H9 (cell line): ENCODE measurements at regions not wholly inside any gene's neighbourhood (a gene's known extent, or its start where the extent isn't known, plus 50 kb on each side); places are given as distances from the start of the nearest gene placed in this dataset.

Source experiments
- DNase-seq: peaks from one replicate; pipeline ENCODE4 v3.0.0-alpha.2; 2017
- H2AFZ ChIP-seq: one replicate; pipeline ENCODE4 v1.6.1; 2013; ENCODE audit warnings: mild to moderate bottlenecking, low read length, control low read depth, moderate library complexity
- H2AK5ac ChIP-seq: 2 replicates; pipeline ENCODE4 v1.6.1; 2013; ENCODE audit warnings: low read length, control low read depth, mixed read lengths; ENCODE audit not compliant: insufficient read length
- H2BK120ac ChIP-seq: one replicate; pipeline ENCODE4 v1.6.1; 2013; ENCODE audit warnings: low read depth, mild to moderate bottlenecking, low read length, control low read depth, inconsistent platforms; ENCODE audit not compliant: poor library complexity, severe bottlenecking
- H2BK12ac ChIP-seq: 2 replicates; pipeline ENCODE4 v1.6.1; 2013; ENCODE audit warnings: low read length, control low read depth, mixed read lengths, low read depth; ENCODE audit not compliant: insufficient read length
- H2BK15ac ChIP-seq: 2 replicates; pipeline ENCODE4 v1.6.1; 2013; ENCODE audit warnings: low read depth, low read length, control low read depth
- H2BK20ac ChIP-seq: one replicate; pipeline ENCODE4 v1.6.1; 2013; ENCODE audit warnings: low read depth, mild to moderate bottlenecking, low read length, control low read depth, inconsistent platforms; ENCODE audit not compliant: poor library complexity, severe bottlenecking
- H2BK5ac ChIP-seq: 2 replicates; pipeline ENCODE4 v1.6.1; 2013; ENCODE audit warnings: low read length, control low read depth, mixed read lengths; ENCODE audit not compliant: insufficient read length
- H3K14ac ChIP-seq: 2 replicates; pipeline ENCODE4 v1.6.1; 2013; ENCODE audit warnings: low read length, control low read depth; ENCODE audit not compliant: insufficient read depth
- H3K18ac ChIP-seq: 2 replicates; pipeline ENCODE4 v1.6.1; 2013; ENCODE audit warnings: low read depth, mild to moderate bottlenecking, mixed read lengths, low read length, control low read depth; ENCODE audit not compliant: insufficient read length
- H3K23ac ChIP-seq: 2 replicates; pipeline ENCODE4 v1.6.1; 2013; ENCODE audit warnings: low read length, control low read depth, mixed read lengths, low read depth; ENCODE audit not compliant: insufficient read length
- H3K23me2 ChIP-seq: 2 replicates; pipeline ENCODE4 v1.6.1; 2013; ENCODE audit warnings: low read depth, mild to moderate bottlenecking, mixed read lengths, low read length, control low read depth; ENCODE audit not compliant: insufficient read length, poor library complexity, severe bottlenecking
- H3K27ac ChIP-seq: 2 replicates; pipeline ENCODE4 v1.5.1; 2013; ENCODE audit warnings: low read length, control low read depth, mixed read lengths, low read depth; ENCODE audit not compliant: insufficient read length
- H3K27me3 ChIP-seq: 2 replicates; pipeline ENCODE4 v1.6.1; 2013; ENCODE audit warnings: low read length, control low read depth, inconsistent platforms; ENCODE audit not compliant: insufficient read depth
- H3K4ac ChIP-seq: 2 replicates; pipeline ENCODE4 v1.6.1; 2013; ENCODE audit warnings: low read depth, mild to moderate bottlenecking, control low read depth, inconsistent platforms, low read length, moderate library complexity
- H3K4me1 ChIP-seq: 2 replicates; pipeline ENCODE4 v1.6.1; 2013; ENCODE audit warnings: low read length, control low read depth, inconsistent platforms; ENCODE audit not compliant: insufficient read depth
- H3K4me2 ChIP-seq: 2 replicates; pipeline ENCODE4 v1.6.1; 2013; ENCODE audit warnings: low read length, control low read depth, mixed read lengths; ENCODE audit not compliant: insufficient read length, insufficient read depth
- H3K56ac ChIP-seq: 2 replicates; pipeline ENCODE4 v1.6.1; 2013; ENCODE audit warnings: low read depth, mild to moderate bottlenecking, mixed read lengths, low read length, control low read depth; ENCODE audit not compliant: insufficient read length
- H3K79me1 ChIP-seq: 2 replicates; pipeline ENCODE4 v1.6.1; 2013; ENCODE audit warnings: low read depth, mild to moderate bottlenecking, moderate library complexity, low read length, control low read depth, inconsistent platforms; ENCODE audit not compliant: insufficient read depth, poor library complexity, severe bottlenecking
- H3K79me2 ChIP-seq: 2 replicates; pipeline ENCODE4 v1.6.1; 2013; ENCODE audit warnings: low read length, control low read depth, inconsistent platforms; ENCODE audit not compliant: insufficient read depth
- H3K9ac ChIP-seq: 2 replicates; pipeline ENCODE4 v1.6.1; 2013; ENCODE audit warnings: low read length, control low read depth, mixed read lengths; ENCODE audit not compliant: insufficient read length; ENCODE audit errors: extremely low read depth
- H3K9me3 ChIP-seq: one replicate; pipeline ENCODE4 v1.6.1; 2013; ENCODE audit warnings: low read depth, low read length, inconsistent platforms; ENCODE audit not compliant: control insufficient read depth
- H3T11ph ChIP-seq: one replicate; pipeline ENCODE4 v1.6.1; 2013; ENCODE audit warnings: mild to moderate bottlenecking, low read length, control low read depth, inconsistent platforms
- H4K20me1 ChIP-seq: one replicate; pipeline ENCODE4 v1.6.1; 2013; ENCODE audit not compliant: control insufficient read depth, insufficient read length, insufficient read depth
- H4K5ac ChIP-seq: 2 replicates; pipeline ENCODE4 v1.6.1; 2013; ENCODE audit warnings: low read depth, mild to moderate bottlenecking, mixed read lengths, low read length, control low read depth; ENCODE audit not compliant: insufficient read length
- H4K8ac ChIP-seq: replicated peaks from 2 replicates; pipeline ENCODE4 v1.6.1; 2013; ENCODE audit warnings: low read length, control low read depth, mixed read lengths, low read depth; ENCODE audit not compliant: insufficient read length
- H4K91ac ChIP-seq: 2 replicates; pipeline ENCODE4 v1.6.1; 2013; ENCODE audit warnings: low read depth, mild to moderate bottlenecking, moderate library complexity, mixed read lengths, low read length, control low read depth; ENCODE audit not compliant: insufficient read length
- H3K27ac Mint-ChIP-seq, 3 experiments: 2 replicates in 2 of 3; 3 replicates in 1 of 3; pipeline ENCODE4 v1.8.0; 2020 to 2021; ENCODE audit warnings: mixed read lengths in 3 of 3, mild to moderate bottlenecking in 1 of 3, moderate library complexity in 1 of 3
- H3K27me3 Mint-ChIP-seq: 2 replicates; pipeline ENCODE4 v1.8.0; 2021; ENCODE audit warnings: low read depth, mild to moderate bottlenecking, moderate library complexity, mixed read lengths
- H3K36me3 Mint-ChIP-seq, 3 experiments: 2 replicates in 2 of 3; 3 replicates in 1 of 3; pipeline ENCODE4 v1.8.0; 2020 to 2021; ENCODE audit warnings: low read depth in 3 of 3, mixed read lengths in 3 of 3; ENCODE audit not compliant: insufficient read depth in 1 of 3
- H3K4me1 Mint-ChIP-seq, 2 experiments: 2 replicates each; pipeline ENCODE4 v1.8.0; 2020; ENCODE audit warnings: mixed read lengths in 2 of 2
- H3K4me3 Mint-ChIP-seq, 2 experiments: 2 replicates in 1 of 2; 3 replicates in 1 of 2; pipeline ENCODE4 v1.8.0; 2020 to 2021; ENCODE audit warnings: mild to moderate bottlenecking in 2 of 2, mixed read lengths in 2 of 2, moderate library complexity in 1 of 2
- H3K9me3 Mint-ChIP-seq, 2 experiments: 2 replicates in 1 of 2; 3 replicates in 1 of 2; pipeline ENCODE4 v1.8.0; 2020; ENCODE audit warnings: mild to moderate bottlenecking in 2 of 2, mixed read lengths in 2 of 2, moderate library complexity in 1 of 2
- WGBS: extraction: QIAGEN DNeasy Blood & Tissue Kit; methylation state at CpG from one replicate; pipeline ENCODE4 v1.1.7; 2013; ENCODE audit warnings: missing lambda C conversion rate, low lambda C conversion rate, mixed read lengths; ENCODE audit not compliant: insufficient read length; ENCODE audit errors: extremely low coverage; 5-methylcytosine and 5-hydroxymethylcytosine counted together
- TF ChIP-seq, protein P1 (sequence below): fragments of 200-600 bp; sonication (generic); conservative IDR thresholded peaks from 3 replicates; pipeline ENCODE4 v1.8.0; 2021; ENCODE audit warnings: antibody characterized with exemption, mild to moderate bottlenecking

DNA sequence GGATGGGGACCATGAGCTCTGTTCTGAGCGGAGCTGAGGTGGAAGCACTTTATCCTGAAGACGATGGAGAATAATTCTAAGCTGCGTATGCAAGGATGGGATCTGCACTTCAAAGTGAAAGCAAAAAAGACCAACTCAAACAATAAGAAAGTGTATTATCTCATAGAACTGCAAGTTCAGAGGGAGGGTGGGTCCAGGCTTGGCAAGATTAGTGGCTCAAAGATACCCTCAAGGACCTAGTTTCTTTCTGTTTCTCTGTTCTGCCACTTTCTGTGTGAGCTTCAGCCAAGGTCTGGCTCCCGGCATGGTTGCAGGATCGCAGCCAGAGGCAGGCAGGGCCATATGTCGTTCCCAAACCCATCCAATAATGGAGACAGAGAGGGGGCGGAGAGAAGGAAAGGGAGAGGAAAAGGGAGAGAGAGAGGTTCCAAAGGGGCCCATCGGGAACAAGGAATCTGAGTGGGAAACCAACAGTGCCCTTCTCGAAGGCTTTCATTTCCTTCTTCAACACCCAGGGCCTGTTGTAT is 169.2 kb upstream of the NCK2 start:
- H3K4me1 ChIP-seq: no peaks in the 10 kb centered on the region; the same call in 1 of the 2 replicates
- H3K9me3 Mint-ChIP-seq: no peaks in the 10 kb centered on the region

More for the DNA sequence above, 169.2 kb upstream of the NCK2 start:
- TF ChIP-seq, protein P1, sequence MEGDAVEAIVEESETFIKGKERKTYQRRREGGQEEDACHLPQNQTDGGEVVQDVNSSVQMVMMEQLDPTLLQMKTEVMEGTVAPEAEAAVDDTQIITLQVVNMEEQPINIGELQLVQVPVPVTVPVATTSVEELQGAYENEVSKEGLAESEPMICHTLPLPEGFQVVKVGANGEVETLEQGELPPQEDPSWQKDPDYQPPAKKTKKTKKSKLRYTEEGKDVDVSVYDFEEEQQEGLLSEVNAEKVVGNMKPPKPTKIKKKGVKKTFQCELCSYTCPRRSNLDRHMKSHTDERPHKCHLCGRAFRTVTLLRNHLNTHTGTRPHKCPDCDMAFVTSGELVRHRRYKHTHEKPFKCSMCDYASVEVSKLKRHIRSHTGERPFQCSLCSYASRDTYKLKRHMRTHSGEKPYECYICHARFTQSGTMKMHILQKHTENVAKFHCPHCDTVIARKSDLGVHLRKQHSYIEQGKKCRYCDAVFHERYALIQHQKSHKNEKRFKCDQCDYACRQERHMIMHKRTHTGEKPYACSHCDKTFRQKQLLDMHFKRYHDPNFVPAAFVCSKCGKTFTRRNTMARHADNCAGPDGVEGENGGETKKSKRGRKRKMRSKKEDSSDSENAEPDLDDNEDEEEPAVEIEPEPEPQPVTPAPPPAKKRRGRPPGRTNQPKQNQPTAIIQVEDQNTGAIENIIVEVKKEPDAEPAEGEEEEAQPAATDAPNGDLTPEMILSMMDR: no peak
- Histone ChIP-seq H2BK15ac (no peak overlapping the region), H4K91ac (no peak overlapping the region), H3K14ac (no peak overlapping the region), H4K8ac (no peak overlapping the region), H2AFZ (no peak overlapping the region), H3K9me3 (no peaks in the 10 kb centered on the region), H3K18ac (no peak overlapping the region), H3K79me1 (no peaks in the 10 kb centered on the region), H4K20me1 (no peaks in the 10 kb centered on the region), H2BK12ac (no peak overlapping the region), H2BK20ac (no peak overlapping the region), H3K4me2 (no peak overlapping the region), H2BK120ac (no peak overlapping the region), H3K4ac (no peak overlapping the region), H3K23ac (no peak overlapping the region), H4K5ac (no peak overlapping the region), H3K9ac (no peak overlapping the region), H2AK5ac (no peak overlapping the region), H3K23me2 (no peaks in the 10 kb centered on the region), H3K79me2 (0 out of 2 replicates have a peak, but pooled peaks cover 2% of the 10 kb centered on the region), H3K27me3 (no peaks in the 10 kb centered on the region), H3K27ac (no peak overlapping the region), H2BK5ac (no peak overlapping the region), H3T11ph (no peak overlapping the region), H3K56ac (no peak overlapping the region)
- no peak for DNase-seq
- Mint-ChIP-seq H3K27ac (peak overlapping the region in 2 of 3 experiments; percentile 37 to 92; a peak in 2 of 7 replicates), H3K36me3 (no peaks in the 10 kb centered on the region), H3K27me3 (peaks cover 6% of the 10 kb centered on the region), H3K4me1 (peaks cover 14 to 16% of the 10 kb centered on the region in 2 experiments), H3K4me3 (no peak overlapping the region)
- WGBS: no CpG with 5 or more reads among the region's 9 CpGs
